Upper lobe of left lung (tissue), 4 donors: ENCODE measurements at regions not wholly inside any gene's neighbourhood (a gene's known extent, or its start where the extent isn't known, plus 50 kb on each side); places are given as distances from the start of the nearest gene placed in this dataset.

Source experiments
- CTCF ChIP-seq, 6 experiments: fragments of 450-650 bp in 4 of 6; fragments of 200-600 bp in 2 of 6; sonication (generic) in 2 of 6; IDR thresholded peaks; one replicate each; pipeline ENCODE4 v1.5.1; 2016 to 2019; ENCODE audit warnings: antibody characterized with exemption in 6 of 6
- POLR2AphosphoS5 ChIP-seq, 2 donors: sonication (generic); formaldehyde crosslinking; IDR thresholded peaks; one replicate each; pipeline ENCODE4 v1.5.1; 2017; ENCODE audit warnings: antibody characterized with exemption in 2 of 2

GRCh38 chr1:187985145-187985896 is 1156.6 kb downstream of the PLA2G4A start:
- no peak for TF ChIP-seq CTCF (IDR thresholded peaks at IDR 0.05)
- TF ChIP-seq POLR2AphosphoS5 (IDR thresholded peaks at IDR 0.05) = no peak
